Testis (tissue), 2 donors: ENCODE measurements at regions not wholly inside any gene's neighbourhood (a gene's known extent, or its start where the extent isn't known, plus 50 kb on each side); places are given as distances from the start of the nearest gene placed in this dataset.
A peak's percentile ranks its signal among the peaks of the same experiment; 100 is the strongest.
"Not testable (repeated sequence)": the region's sequence is repeated elsewhere in the genome, so short reads cannot be mapped to it uniquely, and the experiment has no call there.

Source experiments
- DNase-seq: peaks from one replicate; pipeline ENCODE4 v3.0.0-alpha.2; 2019
- H3K27ac ChIP-seq, 2 donors: fragments of 200-600 bp; sonication (generic); one replicate each; pipeline ENCODE4 v1.5.1; 2019
- H3K27me3 ChIP-seq: fragments of 200-600 bp; sonication (generic); one replicate; pipeline ENCODE4 v1.5.1; 2019
- H3K36me3 ChIP-seq: fragments of 200-600 bp; sonication (generic); one replicate; pipeline ENCODE4 v1.5.1; 2017; ENCODE audit warnings: low read depth; ENCODE audit errors: missing control alignments
- H3K4me1 ChIP-seq: fragments of 200-600 bp; sonication (generic); one replicate; pipeline ENCODE4 v1.5.1; 2019
- H3K4me3 ChIP-seq, 2 donors: fragments of 200-600 bp; sonication (generic); one replicate each; pipeline ENCODE4 v1.5.1; 2017 to 2019
- H3K9me3 ChIP-seq: fragments of 200-600 bp; sonication (generic); one replicate; pipeline ENCODE4 v1.5.1; 2017
- CTCF ChIP-seq, 3 experiments: fragments of 450-650 bp in 2 of 3; fragments of 200-600 bp in 1 of 3; sonication (generic) in 1 of 3; IDR thresholded peaks; one replicate each; pipeline ENCODE4 v1.5.1; 2016 to 2019; ENCODE audit warnings: antibody characterized with exemption in 3 of 3, mild to moderate bottlenecking in 2 of 3, moderate library complexity in 1 of 3
- POLR2A ChIP-seq: fragments of 450-650 bp; IDR thresholded peaks from one replicate; pipeline ENCODE4 v1.6.1; 2017; ENCODE audit warnings: antibody characterized with exemption, mild to moderate bottlenecking, moderate library complexity
- WGBS, 2 donors: methylation state at CpG; one replicate each; pipeline ENCODE4 v1.1.5; 2018; 5-methylcytosine and 5-hydroxymethylcytosine counted together
- intact Hi-C: fragments of 100-400 bp; cut with DNase I; formaldehyde crosslinking; loops from one replicate; pipeline ENCODE4 v1.15.1; 2023; ENCODE audit warnings: low total_unique reads

GRCh38 chr22:12601870-12602779, 2925.9 kb upstream of the OR11H1 start:
- Histone ChIP-seq H3K27me3 (no peaks in the 10 kb centered on the region), H3K36me3 (no peaks in the 10 kb centered on the region), H3K27ac (no peak overlapping the region), H3K9me3 (peaks cover 4% of the 10 kb centered on the region), H3K4me3 (peak overlapping the region in 1 of 2 donors; percentile 16), H3K4me1 (no peaks in the 10 kb centered on the region)
- intact Hi-C loops = no loop called here
- peak; percentile 28 for DNase-seq
- no peak for TF ChIP-seq POLR2A
- no peak for TF ChIP-seq CTCF (IDR thresholded peaks at IDR 0.05)
- 48% methylated on average over 72 to 75 of the region's 75 CpGs for WGBS, 2 donors

- H3K27ac ChIP-seq, DNase-seq, H3K4me3 ChIP-seq, H3K27me3 ChIP-seq, H3K36me3 ChIP-seq, H3K4me1 ChIP-seq, H3K9me3 ChIP-seq, intact Hi-C loops: not testable (repeated sequence)
- 37 to 51% methylated on average over 6 of the region's 6 CpGs for WGBS, 2 donors
Measured at GRCh38 chr22:12603399-12603798, 2924.6 kb upstream of the OR11H1 start.

- H3K9me3 ChIP-seq, H3K36me3 ChIP-seq, H3K4me1 ChIP-seq, H3K27ac ChIP-seq, H3K4me3 ChIP-seq, H3K27me3 ChIP-seq, intact Hi-C loops, DNase-seq: not testable (repeated sequence)
Measured at GRCh38 chr22:12603833-12604232, 2924.2 kb upstream of the OR11H1 start.

- H3K4me1 ChIP-seq, H3K27ac ChIP-seq, H3K36me3 ChIP-seq, H3K27me3 ChIP-seq, intact Hi-C loops, H3K4me3 ChIP-seq, H3K9me3 ChIP-seq, DNase-seq: not testable (repeated sequence)
- WGBS, 2 donors = 60 to 63% methylated on average over 9 of the region's 9 CpGs
Measured at GRCh38 chr22:12608454-12608853, 2919.5 kb upstream of the OR11H1 start.

GRCh38 chr22:12613199-12613598, 2914.8 kb upstream of the OR11H1 start:
- no peak for TF ChIP-seq POLR2A
- no peak overlapping the region for H3K4me3 ChIP-seq
- WGBS, 2 donors = 43 to 58% methylated on average over 3 of the region's 3 CpGs
- no peaks in the 10 kb centered on the region for H3K9me3 ChIP-seq
- H3K4me1 ChIP-seq = no peaks in the 10 kb centered on the region
- no peaks in the 10 kb centered on the region for H3K27me3 ChIP-seq
- no peaks in the 10 kb centered on the region for H3K36me3 ChIP-seq
- intact Hi-C loops = no loop called here
- H3K27ac ChIP-seq = no peak overlapping the region
- no peak for DNase-seq

- not testable (repeated sequence) for H3K9me3 ChIP-seq
- WGBS, 2 donors = 41 to 43% methylated on average over 4 of the region's 4 CpGs
Measured at GRCh38 chr22:12613907-12614306, 2914.1 kb upstream of the OR11H1 start.

GRCh38 chr22:12626894-12627293, 2901.1 kb upstream of the OR11H1 start:
- H3K27me3 ChIP-seq, H3K36me3 ChIP-seq, H3K9me3 ChIP-seq, DNase-seq, H3K27ac ChIP-seq, H3K4me3 ChIP-seq, intact Hi-C loops, H3K4me1 ChIP-seq: not testable (repeated sequence)
- 47 to 52% methylated on average over 4 of the region's 4 CpGs for WGBS, 2 donors

More at GRCh38 chr22:12613907-12614306, 2914.1 kb upstream of the OR11H1 start:
- H3K4me1 ChIP-seq, H3K27ac ChIP-seq, H3K27me3 ChIP-seq, H3K4me3 ChIP-seq, DNase-seq, H3K36me3 ChIP-seq, intact Hi-C loops: not testable (repeated sequence)

- H3K36me3 ChIP-seq, DNase-seq, H3K9me3 ChIP-seq, H3K27me3 ChIP-seq, H3K4me1 ChIP-seq, intact Hi-C loops, H3K4me3 ChIP-seq, H3K27ac ChIP-seq: not testable (repeated sequence)
- 32 to 35% methylated on average over 2 of the region's 2 CpGs for WGBS, 2 donors
Measured at GRCh38 chr22:12629815-12630214, 2898.2 kb upstream of the OR11H1 start.
